Activated T-helper 1 cell treated with anti-CD3 and anti-CD28 coated beads, Interleukin-12 subunit alpha, Interleukin-12 subunit beta, Interleukin-2, Interleukin-4 antibody, amounts not matched to agents 30 ng/mL and 10 ng/mL and 1 ng/mL, durations not matched to agents 14 hours and 24 hours and 36 hours (primary cell): ENCODE measurements at regions not wholly inside any gene's neighbourhood (a gene's known extent, or its start where the extent isn't known, plus 50 kb on each side); places are given as distances from the start of the nearest gene placed in this dataset.
"Not testable (repeated sequence)": the region's sequence is repeated elsewhere in the genome, so short reads cannot be mapped to it uniquely, and the experiment has no call there.

Experiments
- DNase-seq: peaks from one replicate; pipeline ENCODE4 v3.0.0; 2021; ENCODE audit warnings: low spot score
- H3K27ac Mint-ChIP-seq: one replicate; pipeline ENCODE4 v1.8.0; 2021; ENCODE audit warnings: mild to moderate bottlenecking, mixed read lengths
- H3K27me3 Mint-ChIP-seq: one replicate; pipeline ENCODE4 v1.8.0; 2022; ENCODE audit warnings: mild to moderate bottlenecking, moderate library complexity, mixed read lengths; ENCODE audit not compliant: insufficient read depth
- H3K36me3 Mint-ChIP-seq: one replicate; pipeline ENCODE4 v1.8.0; 2021; ENCODE audit warnings: low read depth, mixed read lengths
- H3K4me1 Mint-ChIP-seq: one replicate; pipeline ENCODE4 v1.8.0; 2021; ENCODE audit warnings: low read depth, mixed read lengths
- H3K4me3 Mint-ChIP-seq: one replicate; pipeline ENCODE4 v1.8.0; 2021; ENCODE audit warnings: mild to moderate bottlenecking, moderate library complexity, mixed read lengths
- H3K9me3 Mint-ChIP-seq: one replicate; pipeline ENCODE4 v1.8.0; 2021; ENCODE audit warnings: mixed read lengths
- intact Hi-C: fragments of 100-400 bp; cut with micrococcal nuclease; formaldehyde crosslinking; loops from one replicate; pipeline ENCODE4 v1.15.1; 2024

DNA sequence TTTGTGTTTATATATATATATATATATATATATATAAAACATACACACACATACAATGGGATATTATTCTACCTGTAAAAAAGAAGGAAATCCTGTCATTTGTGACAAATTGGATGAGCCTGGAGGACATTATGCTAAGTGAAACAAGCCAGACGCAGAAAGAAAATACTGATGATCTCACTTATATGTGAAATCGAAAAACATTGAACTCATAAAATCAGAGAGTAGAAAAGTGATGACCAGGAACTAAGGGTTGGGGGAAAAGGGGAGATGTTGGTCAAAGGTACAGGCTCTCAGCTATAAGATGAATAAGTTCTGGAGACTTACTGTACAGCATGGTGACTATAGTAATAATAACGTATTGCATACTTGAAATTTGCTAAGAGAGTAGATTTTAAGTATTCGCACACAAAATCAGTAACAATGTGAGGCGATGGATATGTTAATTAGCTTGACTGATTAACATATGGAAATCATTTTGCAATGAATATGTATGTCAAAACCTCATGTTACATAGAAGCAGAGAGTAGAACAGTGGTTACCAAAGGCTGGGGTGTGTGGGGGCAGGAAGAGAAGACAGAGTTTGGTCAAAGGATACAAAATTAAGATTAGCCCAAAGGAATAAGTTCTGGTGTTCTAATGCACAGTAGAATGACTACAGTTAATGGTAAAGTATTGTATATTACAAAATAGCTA, 92.3 kb upstream of the PHACTR1 start:
- no peak for DNase-seq
- intact Hi-C loops, result no loop called here
- Mint-ChIP-seq H3K4me3 (no peak overlapping the region), H3K27ac (no peak overlapping the region), H3K4me1 (no peaks in the 10 kb centered on the region), H3K9me3 (no peaks in the 10 kb centered on the region), H3K27me3 (peaks cover 2% of the 10 kb centered on the region), H3K36me3 (no peaks in the 10 kb centered on the region)

DNA sequence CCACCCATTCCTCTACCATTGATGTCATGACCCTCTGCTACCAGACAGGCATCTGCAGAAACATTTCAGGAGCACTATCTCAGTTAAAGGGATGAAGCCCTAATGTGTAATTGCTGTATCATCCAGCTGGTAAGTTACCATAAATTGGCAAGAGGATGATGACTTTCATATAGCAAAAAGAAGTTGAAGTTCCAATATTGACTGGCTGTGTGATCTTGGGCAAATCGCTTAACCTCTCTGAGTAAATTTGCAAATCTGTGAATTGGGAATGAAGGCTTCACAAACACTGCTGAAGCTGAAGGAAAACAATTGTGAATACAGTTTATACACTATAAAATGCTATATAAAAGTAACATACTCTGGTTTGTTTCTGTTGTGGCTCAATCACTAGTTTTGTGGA, 89.5 kb upstream of the PHACTR1 start:
- no peak for DNase-seq
- H3K36me3 Mint-ChIP-seq, result no peaks in the 10 kb centered on the region
- no peak overlapping the region for H3K27ac Mint-ChIP-seq
- H3K27me3 Mint-ChIP-seq, result peaks cover 1% of the 10 kb centered on the region
- no peaks in the 10 kb centered on the region for H3K9me3 Mint-ChIP-seq
- intact Hi-C loops, result no loop called here
- H3K4me3 Mint-ChIP-seq, result no peak overlapping the region
- no peaks in the 10 kb centered on the region for H3K4me1 Mint-ChIP-seq

DNA sequence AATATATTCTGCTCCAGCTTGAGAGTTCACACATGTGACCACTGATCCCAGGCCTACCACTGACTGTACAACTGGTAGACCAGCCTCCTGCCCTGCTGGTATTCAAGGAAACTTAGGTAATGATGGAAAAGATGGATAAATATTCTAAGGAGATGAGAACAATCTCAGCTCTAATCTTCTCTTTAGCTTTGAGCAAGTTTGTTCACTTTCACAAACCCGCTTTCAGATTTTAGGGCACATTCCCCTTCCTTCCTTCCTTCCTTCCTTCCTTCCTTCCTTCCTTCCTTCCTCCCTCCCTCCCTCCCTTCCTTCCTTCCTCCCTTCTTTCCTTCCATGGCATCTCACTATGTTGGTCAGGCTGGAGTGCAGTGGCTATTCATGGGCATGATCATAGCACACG, 88.2 kb upstream of the PHACTR1 start:
- Mint-ChIP-seq H3K4me1 (no peaks in the 10 kb centered on the region), H3K9me3 (no peaks in the 10 kb centered on the region), H3K27me3 (peaks cover 5% of the 10 kb centered on the region), H3K36me3 (no peaks in the 10 kb centered on the region), H3K4me3 (no peak overlapping the region), H3K27ac (no peak overlapping the region)
- no peak for DNase-seq
- intact Hi-C loops, result no loop called here

DNA sequence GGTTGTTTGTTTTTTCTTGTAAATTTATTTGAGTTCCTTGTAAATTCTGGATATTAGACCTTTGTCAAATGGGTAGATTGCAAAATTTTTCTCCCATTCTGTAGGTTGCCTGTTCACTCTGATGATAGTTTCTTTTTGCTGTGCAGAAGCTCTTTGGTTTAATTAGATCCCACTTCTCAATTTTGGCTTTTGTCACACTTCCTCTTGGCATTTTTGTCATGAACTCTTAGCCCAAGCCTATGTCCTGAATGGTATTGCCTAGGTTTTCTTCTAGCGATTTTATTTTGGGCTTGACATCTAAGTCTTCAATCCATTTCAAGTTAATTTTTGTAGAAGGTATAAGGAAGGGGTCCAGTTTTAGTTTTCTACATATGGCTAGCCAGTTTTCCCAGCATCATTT, 82.8 kb upstream of the PHACTR1 start:
- H3K27ac Mint-ChIP-seq, H3K36me3 Mint-ChIP-seq, H3K4me3 Mint-ChIP-seq, intact Hi-C loops, DNase-seq, H3K9me3 Mint-ChIP-seq, H3K4me1 Mint-ChIP-seq: not testable (repeated sequence)
- peaks cover 11% of the 10 kb centered on the region for H3K27me3 Mint-ChIP-seq

DNA sequence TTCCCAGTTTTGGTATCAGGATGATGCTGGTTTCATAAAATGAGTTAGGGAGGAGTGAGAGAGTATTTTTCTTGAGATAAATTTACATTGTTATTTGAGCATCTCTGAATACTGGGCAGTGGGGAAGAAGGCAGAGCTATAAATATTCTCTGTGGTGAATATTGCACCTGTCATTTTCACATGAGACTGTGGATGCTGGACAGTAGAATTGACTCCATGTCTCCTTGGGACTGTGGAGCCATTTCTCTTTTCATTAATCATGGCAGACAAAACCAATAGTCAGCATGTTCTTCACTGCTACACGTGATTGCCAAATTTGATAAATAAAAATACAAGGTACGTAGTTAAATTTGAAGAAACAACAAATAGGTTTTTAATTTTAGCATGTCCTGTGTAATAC, 81.2 kb upstream of the PHACTR1 start:
- H3K4me3 Mint-ChIP-seq, result no peak overlapping the region
- H3K27ac Mint-ChIP-seq, result no peak overlapping the region
- DNase-seq, result no peak
- H3K27me3 Mint-ChIP-seq, result peaks cover 11% of the 10 kb centered on the region
- intact Hi-C loops, result loop anchor here (5.0 kb wide), 1 partner anchor 692 kb away; the partner anchor contains the start of gene TBC1D7
- H3K4me1 Mint-ChIP-seq, result peaks cover 7% of the 10 kb centered on the region
- H3K36me3 Mint-ChIP-seq, result no peaks in the 10 kb centered on the region
- no peaks in the 10 kb centered on the region for H3K9me3 Mint-ChIP-seq

DNA sequence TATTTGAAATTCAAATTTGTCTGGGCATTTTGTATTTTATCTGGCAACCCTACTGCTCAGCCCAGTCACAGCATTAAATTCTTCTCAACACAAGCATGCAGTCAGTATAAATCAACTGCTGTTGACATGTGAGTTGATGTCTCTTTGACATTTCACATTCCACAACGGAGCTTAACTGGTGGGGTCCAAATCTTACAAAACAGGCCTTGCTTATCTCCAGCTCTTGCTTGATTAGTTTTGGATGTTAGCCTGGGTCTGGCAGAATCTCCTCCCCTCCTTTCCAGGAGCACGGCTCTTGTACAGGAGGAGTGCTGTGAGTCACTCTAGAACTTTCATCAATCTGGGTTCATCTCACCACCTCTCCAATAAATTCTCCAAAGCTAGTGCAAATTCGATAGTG, 80.8 kb upstream of the PHACTR1 start:
- intact Hi-C loops, result loop anchor here (5.0 kb wide), 1 partner anchor 691 kb away; the partner anchor contains the start of gene TBC1D7
- Mint-ChIP-seq H3K36me3 (no peaks in the 10 kb centered on the region), H3K9me3 (no peaks in the 10 kb centered on the region), H3K4me3 (no peak overlapping the region), H3K4me1 (peaks cover 7% of the 10 kb centered on the region), H3K27ac (no peak overlapping the region), H3K27me3 (peaks cover 11% of the 10 kb centered on the region)
- no peak for DNase-seq

DNA sequence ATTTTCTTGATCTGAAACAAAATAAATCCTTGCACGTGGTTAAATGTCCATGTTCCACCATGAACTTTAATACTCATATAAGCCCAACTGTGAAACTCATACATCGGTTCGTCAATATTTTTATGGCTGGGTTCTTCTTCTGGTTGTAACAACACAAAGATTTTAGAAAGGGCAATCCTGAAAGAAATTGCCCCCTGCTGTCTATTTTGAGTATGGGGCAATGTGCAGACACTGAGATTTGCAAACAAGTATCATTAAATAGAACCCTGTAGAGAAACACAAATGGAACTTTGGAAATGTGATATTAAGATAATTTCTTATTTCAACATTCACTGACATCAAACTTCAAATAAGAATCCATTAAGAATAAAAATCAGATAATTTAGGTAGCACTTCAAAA, 80.2 kb upstream of the PHACTR1 start:
- H3K4me3 Mint-ChIP-seq, result no peak overlapping the region
- H3K4me1 Mint-ChIP-seq, result peaks cover 7% of the 10 kb centered on the region
- no peak overlapping the region for H3K27ac Mint-ChIP-seq
- intact Hi-C loops, result loop anchor here (5.0 kb wide), 1 partner anchor 691 kb away; the partner anchor contains the start of gene TBC1D7
- no peak for DNase-seq
- no peaks in the 10 kb centered on the region for H3K36me3 Mint-ChIP-seq
- no peaks in the 10 kb centered on the region for H3K9me3 Mint-ChIP-seq
- H3K27me3 Mint-ChIP-seq, result peaks cover 10% of the 10 kb centered on the region

DNA sequence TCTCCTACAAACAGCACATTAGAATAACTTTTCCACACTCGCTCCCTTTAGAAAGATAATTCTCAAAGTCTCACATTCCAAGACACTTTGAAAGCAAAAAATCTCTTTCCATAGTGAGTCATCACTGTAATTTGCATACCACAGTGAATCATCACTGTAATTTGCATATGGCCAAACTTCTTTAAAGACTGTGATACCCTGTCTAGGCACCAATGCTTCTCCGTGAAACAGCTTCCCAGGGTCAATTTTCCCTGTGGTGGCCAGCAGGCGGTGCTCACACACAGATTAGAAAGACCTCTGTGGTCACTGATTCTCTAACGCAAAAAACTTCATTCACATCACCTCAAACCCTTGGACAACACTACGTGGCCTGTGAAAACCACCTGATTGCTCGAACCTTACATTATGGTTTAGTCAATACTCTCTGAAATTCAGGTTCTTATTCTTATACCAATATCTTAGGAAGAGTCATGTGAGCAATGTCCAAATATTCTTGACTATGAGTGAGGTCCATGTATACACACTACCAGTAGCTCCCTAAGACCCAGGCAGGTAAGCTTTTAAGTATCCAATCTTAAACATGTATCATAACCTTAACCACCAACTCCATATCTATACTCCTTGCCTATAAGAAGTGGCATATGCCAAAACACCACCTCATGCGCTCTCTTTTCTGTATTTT, 78.5 kb upstream of the PHACTR1 start:
- Mint-ChIP-seq H3K4me1 (peaks cover 7% of the 10 kb centered on the region), H3K27ac (no peak overlapping the region), H3K27me3 (peaks cover 7% of the 10 kb centered on the region), H3K36me3 (no peaks in the 10 kb centered on the region), H3K4me3 (no peak overlapping the region), H3K9me3 (no peaks in the 10 kb centered on the region)
- intact Hi-C loops, result loop anchor here (1.0 to 5.0 kb wide), 3 partner anchors 206 to 689 kb away; partner anchors contain the start of gene TBC1D7
- no peak for DNase-seq

DNA sequence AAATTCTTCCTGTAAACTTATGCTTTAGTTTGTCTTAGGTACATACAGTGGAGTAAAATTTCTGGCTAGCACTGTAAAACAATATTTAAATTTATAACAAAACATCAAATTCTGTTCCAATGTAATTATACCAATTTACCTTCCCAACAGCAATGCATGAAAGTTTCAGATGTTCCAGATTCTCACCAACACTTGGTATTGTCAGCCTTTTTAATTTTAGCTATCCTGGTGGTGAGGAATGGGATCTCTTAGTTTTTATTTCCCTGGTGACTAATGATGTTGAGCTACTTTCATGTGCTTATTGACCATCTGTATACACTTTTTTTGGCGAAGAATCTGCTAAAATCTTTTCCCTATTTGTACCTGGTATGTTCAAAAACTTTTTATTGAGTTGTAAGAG, 76.1 kb upstream of the PHACTR1 start:
- Mint-ChIP-seq H3K27me3 (no peaks in the 10 kb centered on the region), H3K9me3 (peaks cover 6% of the 10 kb centered on the region), H3K36me3 (no peaks in the 10 kb centered on the region), H3K4me1 (peaks cover 7% of the 10 kb centered on the region), H3K4me3 (no peak overlapping the region), H3K27ac (no peak overlapping the region)
- DNase-seq, result no peak
- intact Hi-C loops, result no loop called here

DNA sequence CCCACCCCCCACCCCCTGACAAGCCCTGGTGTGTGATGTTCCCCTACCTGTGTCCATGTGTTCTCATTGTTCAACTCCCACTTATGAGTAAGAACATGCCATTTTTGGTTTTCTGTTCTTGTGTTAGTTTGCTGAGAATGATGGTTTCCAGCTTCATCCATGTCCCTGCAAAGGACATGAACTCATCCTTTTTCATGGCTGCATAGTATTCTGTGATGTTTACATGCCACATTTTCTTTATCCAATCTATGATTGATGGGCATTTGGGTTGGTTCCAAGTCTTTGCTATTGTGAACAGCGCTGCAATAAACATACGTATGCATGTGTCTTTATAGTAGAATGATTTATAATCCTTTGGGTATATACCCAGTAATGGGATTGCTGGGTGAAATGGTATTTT, 74.8 kb upstream of the PHACTR1 start:
- H3K4me1 Mint-ChIP-seq, H3K27ac Mint-ChIP-seq, H3K4me3 Mint-ChIP-seq, intact Hi-C loops, DNase-seq, H3K9me3 Mint-ChIP-seq, H3K36me3 Mint-ChIP-seq, H3K27me3 Mint-ChIP-seq: not testable (repeated sequence)

DNA sequence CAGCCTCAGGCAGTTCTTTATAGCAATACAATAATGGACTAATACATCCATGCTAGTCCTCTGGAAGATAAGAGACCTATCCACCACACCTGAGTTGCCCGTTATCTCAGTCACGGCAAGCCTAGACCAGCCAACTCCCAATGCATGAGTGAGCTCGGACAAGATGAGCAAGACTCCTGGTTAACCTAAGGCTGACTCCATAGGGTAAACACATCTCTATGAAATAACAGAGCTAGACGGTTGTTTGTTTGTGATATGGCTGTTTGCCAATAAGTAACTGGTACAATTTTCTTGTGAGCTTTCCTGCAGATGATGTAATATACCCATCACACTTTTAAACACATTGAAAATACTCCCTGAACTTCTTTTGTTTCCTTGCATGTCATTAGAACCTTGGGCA, 70.6 kb upstream of the PHACTR1 start:
- DNase-seq, result no peak
- Mint-ChIP-seq H3K36me3 (no peaks in the 10 kb centered on the region), H3K9me3 (peaks cover 6% of the 10 kb centered on the region), H3K4me3 (no peak overlapping the region), H3K4me1 (no peaks in the 10 kb centered on the region), H3K27me3 (peaks cover 2% of the 10 kb centered on the region), H3K27ac (no peak overlapping the region)
- intact Hi-C loops, result no loop called here

DNA sequence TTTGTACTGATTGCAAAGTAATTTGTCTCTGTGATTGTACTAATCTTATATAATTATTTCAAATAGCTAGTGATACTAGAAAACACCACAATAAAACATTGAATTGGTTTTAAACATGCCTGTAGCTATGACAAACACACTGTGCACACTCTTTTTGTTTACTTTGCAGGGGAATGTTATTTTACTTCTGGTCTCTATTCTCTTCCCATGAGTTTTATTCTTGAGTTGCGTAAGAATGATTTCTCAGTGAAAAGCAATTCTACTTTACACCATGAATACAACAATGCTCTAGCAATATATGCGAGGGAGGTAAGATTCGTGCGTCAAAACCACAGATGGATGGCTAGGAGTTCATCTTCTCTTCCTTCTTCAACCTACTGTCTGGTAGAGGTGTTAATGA, 68.4 kb upstream of the PHACTR1 start:
- Mint-ChIP-seq H3K27me3 (peaks cover 2% of the 10 kb centered on the region), H3K27ac (no peak overlapping the region), H3K9me3 (peaks cover 6% of the 10 kb centered on the region), H3K4me3 (no peak overlapping the region), H3K36me3 (no peaks in the 10 kb centered on the region), H3K4me1 (no peaks in the 10 kb centered on the region)
- no peak for DNase-seq
- intact Hi-C loops, result no loop called here

DNA sequence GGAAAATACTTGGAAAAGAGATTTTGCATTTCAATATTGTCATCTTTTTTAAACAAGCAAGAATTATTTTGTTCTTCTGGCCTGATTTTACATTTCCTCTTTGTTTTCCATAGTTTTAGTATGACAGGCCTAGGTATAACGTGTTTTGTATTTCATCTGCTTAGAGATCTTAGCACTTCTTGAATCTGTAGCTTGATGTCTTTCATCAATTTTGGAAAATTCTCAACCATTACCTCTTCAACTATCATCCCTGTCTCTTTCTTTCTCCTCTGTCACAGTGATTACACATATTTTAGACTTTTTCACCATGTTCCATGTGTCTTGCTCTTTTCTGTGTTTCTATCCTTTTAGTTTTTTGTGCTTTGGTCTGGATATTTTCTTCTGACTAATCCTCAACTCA, 67.2 kb upstream of the PHACTR1 start:
- Mint-ChIP-seq H3K36me3 (no peaks in the 10 kb centered on the region), H3K4me1 (no peaks in the 10 kb centered on the region), H3K27ac (no peak overlapping the region), H3K27me3 (peaks cover 2% of the 10 kb centered on the region), H3K4me3 (no peak overlapping the region), H3K9me3 (no peaks in the 10 kb centered on the region)
- no peak for DNase-seq
- intact Hi-C loops, result no loop called here
